RKO (cell line): ENCODE measurements at regions not wholly inside any gene's neighbourhood (a gene's known extent, or its start where the extent isn't known, plus 50 kb on each side); places are given as distances from the start of the nearest gene placed in this dataset.

Source experiments
- DNase-seq: peaks from one replicate; pipeline ENCODE4 v3.0.0-alpha.2; 2016; ENCODE audit warnings: low spot score

GRCh38 chr18:8969639-8970390, 132.7 kb upstream of the NDUFV2 start:
- DNase-seq = no peak

DNA sequence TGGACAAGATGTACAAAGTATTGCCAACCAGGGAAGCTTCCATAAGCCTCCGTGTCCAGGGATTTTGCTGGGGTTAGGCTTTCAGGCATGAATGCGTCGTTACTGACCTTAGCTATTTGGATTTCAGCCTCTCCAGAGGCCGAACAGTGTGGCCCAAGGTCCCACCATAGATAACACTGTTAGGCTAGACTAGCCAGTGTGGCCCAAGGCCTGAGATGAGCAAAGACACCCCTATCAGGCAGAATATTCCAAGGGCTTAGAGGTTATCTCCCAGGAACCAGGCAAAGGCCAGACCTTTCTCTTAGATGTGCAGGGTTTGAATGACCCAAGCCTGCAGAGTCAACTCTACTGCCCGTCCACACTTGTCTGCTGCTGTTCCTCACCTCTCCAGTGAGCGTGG, 131.7 kb upstream of the NDUFV2 start:
- DNase-seq = no peak

DNA sequence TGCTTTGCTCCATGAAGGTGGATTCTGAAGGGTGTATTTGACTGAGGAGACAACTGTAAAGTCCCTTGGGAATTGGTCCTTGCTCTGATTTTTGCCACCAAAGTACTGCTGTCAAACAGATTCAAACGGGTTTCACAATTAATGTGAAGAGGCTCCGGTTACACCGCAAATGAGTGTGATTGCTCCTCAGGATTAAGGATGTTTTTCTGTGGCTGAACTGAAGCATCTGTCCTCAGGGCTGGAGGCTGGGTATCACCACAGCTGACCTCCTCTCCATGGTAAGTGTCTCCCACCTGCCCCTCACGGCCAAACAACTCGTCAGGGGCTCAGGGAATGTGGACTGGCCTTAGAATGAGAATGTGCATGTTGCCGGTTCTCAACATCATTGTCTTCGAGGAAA, 130.4 kb upstream of the NDUFV2 start:
- DNase-seq = no peak

DNA sequence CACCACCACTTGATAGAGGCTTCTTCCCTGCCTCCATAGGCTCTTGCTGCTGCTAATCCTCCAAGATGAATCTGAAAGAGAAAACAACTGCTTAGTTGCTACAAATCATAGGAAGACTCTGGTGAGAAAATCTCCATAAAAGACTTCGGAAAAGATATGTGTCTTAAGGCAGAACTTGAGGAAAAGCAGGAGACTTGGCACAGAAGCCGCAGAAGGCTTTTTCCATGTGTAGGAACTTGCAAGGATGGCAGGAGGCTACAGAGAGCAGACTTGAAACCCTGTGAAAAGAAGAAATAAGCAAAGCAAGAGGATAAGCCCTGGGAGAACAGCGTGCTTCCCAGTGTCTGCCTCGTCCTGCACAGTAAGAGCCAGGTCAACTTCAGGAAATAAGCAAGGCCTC, 128.2 kb upstream of the NDUFV2 start:
- DNase-seq = no peak

- no peak for DNase-seq
Measured at GRCh38 chr18:8974696-8975095, 127.8 kb upstream of the NDUFV2 start.

DNA sequence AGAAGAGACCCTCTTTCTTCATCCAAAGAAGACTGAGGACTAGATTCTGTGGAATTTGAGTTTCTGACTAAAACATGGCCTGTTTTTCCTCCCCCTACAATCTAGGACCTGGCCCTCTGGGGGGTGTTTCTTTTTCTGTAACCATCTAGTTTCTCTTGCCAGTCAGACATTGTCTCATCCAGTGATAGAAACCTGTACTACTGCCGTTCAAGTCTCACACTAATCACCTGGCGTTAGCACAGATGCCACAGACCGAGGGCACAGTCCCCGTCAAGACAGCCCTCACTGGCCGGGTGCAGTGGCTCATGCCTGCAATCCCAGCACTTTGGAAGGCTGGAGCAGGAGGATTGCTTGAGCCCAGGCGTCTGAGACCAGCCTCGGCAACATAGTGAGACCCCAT, 126.9 kb upstream of the NDUFV2 start:
- DNase-seq = no peak

DNA sequence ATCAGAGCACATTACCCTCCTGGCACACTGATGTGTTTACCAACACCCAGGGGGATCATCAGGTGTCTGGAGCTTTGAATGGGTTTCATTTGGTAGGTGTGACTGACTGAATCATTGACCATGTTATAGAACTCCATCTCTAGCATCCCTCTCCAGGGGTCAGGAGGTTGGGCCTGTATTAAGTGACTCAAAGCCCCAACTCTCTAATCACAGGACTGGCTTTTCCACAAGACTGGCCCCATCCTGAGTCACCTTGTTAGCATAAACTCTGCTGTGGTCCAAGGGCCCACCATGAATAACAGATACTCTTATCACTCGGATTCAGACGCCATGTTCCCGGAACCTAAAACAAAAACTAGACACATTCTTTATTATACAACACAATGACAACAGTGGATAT, 125.9 kb upstream of the NDUFV2 start:
- DNase-seq = no peak

- no peak for DNase-seq
Measured at GRCh38 chr18:8977166-8977565, 125.3 kb upstream of the NDUFV2 start.

DNA sequence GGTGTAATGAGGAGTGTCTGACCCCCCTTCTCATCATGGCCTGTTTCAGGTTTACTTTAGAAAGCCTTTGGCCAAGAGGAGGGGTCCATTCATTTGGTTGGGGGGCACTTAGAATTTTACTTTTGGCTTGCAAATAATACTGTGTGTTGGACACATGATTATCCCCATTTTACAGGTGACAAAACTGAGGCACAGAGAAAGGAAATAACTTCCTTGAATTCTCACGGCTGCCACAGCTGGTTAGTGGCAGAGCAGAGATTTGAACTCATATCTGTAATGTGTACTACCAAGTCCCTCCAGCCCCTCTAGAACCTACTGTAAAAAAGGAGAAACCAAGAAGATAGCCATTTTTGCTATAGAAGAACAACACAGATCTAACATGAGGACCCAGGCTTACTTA, 124.8 kb upstream of the NDUFV2 start:
- no peak for DNase-seq

DNA sequence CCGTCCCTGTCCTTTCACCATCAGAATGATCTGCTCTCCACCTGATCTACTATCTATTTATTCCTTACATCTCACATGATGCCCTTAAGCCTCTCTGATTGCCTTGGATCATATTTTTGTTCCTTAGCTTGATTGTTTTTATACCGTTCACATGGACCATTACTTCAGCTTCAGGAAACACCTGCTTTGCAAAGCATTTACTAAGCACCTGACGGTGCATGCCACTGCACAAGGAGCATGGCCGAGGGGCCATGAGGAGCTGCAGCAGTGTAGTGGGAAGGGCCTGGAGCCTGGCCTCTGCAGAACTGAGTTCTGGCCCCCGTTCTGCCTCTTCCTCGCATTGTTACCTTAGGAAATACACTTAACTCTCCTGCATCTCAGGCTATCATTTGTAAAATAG, 124.1 kb upstream of the NDUFV2 start:
- no peak for DNase-seq

DNA sequence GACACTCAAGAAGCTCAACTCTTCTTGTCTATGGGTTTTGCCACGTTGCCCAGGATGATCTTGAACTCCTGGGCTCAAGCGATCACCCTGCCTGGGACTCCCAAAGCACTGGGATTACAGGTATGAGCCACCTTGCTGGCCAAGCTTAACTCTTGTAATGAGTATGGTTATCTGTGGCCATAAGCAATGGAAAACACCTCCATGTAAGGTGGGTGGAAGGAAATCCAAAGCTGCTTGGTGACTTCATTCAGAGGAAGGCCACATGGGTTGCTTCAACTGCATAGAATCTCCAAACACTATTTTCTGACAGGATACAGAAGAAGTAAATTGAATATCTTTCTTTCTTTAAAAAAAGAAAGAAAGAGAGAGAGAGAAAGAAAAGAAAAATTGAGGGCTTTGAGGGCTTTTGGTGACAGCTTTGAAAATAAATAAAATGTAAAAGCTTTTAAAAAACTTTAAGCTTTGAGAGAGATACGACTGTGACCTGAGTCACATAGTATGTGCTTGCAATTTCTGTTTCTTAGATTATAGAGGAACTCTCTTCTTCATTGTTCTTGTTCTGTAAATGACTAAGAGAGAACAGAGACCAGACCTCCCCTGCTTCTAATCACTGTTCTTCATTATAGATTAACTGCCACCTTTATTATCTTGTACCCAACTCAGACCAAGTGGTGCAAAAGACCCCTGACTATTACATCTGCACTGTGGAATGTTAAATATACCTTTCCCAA, 123.1 kb upstream of the NDUFV2 start:
- DNase-seq = no peak

GRCh38 chr18:8980496-8980895, 122.0 kb upstream of the NDUFV2 start:
- no peak for DNase-seq

DNA sequence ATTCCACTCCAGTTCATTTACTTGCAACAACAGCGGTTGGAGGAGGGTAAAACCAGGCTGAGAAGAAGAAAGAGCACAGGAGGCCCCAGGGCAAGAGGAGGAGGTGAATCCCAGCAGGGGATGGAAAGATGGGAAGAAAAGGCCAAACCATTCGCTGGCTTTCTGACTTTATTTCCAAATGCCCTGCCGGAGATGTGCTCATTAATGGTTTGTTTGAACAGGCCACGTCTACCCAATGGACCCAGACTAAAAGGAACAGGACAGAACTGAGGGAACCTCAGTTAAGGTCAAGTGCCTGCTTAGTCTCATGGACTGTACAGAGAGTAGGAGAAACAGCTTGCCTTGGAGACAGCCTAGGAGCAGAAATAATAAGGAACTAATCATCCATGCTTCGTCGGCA, 121.6 kb upstream of the NDUFV2 start:
- no peak for DNase-seq

GRCh38 chr18:8982416-8983183, 119.9 kb upstream of the NDUFV2 start:
- DNase-seq = peak; percentile 49

DNA sequence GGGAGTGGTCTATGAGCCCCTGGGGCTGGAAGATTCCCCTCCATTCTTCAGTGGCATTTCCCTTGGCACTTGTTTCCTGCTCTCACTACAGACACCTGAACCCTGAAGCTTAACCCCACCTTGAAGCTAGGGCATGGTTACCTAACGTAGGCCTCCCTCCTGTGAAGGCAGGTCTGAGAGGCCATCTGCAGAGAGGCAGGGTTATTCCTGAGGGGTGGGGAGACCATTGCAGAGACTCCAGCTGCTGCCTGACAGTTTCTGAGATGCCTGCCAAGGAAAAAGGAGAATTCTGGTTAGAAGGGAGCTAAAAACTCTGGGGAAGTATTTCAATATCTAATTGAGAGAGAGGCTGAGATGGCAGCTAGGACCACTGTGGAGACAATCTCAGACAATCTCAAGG, 119.3 kb upstream of the NDUFV2 start:
- DNase-seq = no peak

GRCh38 chr18:8984131-8984721, 118.3 kb upstream of the NDUFV2 start:
- DNase-seq = no peak

DNA sequence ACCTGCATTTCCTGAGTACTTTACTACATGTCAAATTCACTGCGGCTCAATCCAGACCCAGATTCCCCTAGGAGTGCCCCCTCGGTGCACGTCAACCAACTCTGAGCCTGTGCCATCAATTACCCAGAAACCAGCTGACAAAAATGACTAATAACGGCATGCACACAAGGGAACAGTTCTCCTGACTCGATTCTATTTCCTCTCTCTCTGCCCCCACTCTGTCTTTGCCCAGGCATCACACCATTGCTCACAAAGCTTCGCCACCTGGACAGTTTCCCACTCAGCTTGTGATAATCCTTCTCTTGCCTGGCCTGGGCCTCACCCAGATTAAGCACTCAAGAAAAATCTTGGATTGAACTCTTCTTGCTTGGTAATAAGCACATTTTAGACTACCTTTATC, 115.3 kb upstream of the NDUFV2 start:
- no peak for DNase-seq

DNA sequence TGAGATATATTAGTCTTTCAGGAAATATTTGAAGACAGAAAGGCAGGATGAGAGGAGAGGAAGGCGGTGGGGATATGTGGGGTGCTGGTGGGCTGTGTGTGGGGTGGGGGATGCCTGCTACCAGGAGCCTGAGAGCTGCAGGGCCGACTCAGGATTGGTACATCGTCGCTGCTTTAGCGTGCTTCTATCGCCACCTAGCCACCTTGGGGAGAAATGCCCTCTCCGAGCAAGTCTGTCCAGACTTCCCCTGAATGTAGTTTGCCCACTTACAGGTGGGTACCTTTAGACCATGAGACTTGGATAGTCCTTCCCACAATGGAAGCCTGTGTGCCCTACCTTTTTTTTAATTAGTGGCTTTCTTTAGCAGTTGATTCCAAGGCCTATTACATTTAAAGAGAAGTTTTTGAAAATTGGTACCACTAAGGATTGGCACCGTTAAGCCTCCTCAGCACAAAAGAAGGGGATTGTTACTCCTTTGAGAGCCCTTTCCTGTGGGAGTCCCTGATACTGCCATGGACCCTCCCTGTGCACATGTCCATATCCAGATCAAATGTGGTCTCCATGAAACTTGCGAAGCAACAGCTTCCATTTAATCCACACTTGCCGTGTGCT, 114.1 kb upstream of the NDUFV2 start:
- peak; percentile 73 for DNase-seq

DNA sequence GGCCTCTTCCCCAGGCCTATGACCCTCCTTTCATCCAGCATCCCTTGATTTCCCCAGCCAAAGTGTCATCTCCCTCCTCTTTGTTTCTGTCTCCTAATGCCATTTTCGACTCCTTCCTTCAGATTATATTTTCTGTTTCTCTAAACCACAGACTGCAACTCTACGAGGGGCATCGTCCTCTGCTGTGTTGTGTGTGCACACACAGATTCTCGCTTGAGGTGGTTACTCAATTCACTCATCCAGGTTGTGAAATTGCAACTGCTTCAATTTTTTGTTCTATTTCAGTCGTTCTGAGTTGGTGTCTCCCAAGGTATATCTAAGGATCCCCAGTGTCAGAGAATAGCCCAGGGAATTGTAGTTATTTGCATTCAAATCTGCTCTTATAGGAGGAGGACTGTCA, 113.5 kb upstream of the NDUFV2 start:
- DNase-seq = no peak

DNA sequence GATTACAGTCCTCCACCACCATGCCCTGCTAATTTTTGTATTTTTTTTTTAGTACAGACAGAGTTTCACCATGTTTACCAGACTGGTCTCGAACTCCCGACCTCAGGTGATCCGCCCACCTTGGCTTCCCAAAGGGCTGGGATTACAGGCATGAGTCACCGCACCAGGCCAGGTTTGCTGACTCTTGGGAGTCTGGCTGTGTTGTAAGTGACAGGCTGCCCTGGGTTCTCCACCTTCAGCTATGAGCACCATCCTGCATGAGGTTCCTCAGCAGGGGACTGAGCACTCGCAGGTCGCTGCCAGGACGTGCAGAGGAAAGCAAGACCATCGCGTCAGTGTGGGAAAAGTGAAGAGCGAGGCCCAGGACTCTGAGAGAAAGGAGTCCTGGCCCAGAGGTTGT, 112.6 kb upstream of the NDUFV2 start:
- no peak for DNase-seq

GRCh38 chr18:8990276-8991031, 112.0 kb upstream of the NDUFV2 start:
- DNase-seq = no peak

- DNase-seq = no peak
Measured at GRCh38 chr18:8991155-8991554, 111.3 kb upstream of the NDUFV2 start.
